ENCODE measurements at regions not wholly inside any gene's neighbourhood (a gene's known extent, or its start where the extent isn't known, plus 50 kb on each side); places are given as distances from the start of the nearest gene placed in this dataset.

GRCh38 chr16:26413780-26414179, 652.9 kb upstream of the C16orf82 start:
- TF ChIP-seq CTCF (optimal IDR thresholded peaks at IDR 0.05 in 1 of 3, IDR thresholded peaks at IDR 0.05 in 1 of 3, conservative IDR thresholded peaks at IDR 0.05 in 1 of 3; ENCODE audit: extremely low read depth in 1 of 3, insufficient read depth in 2 of 3, low read length in 3 of 3) (no peak), EZH2 (IDR thresholded peaks at IDR 0.05; ENCODE audit: low read length) (no peak)
